Sigmoid colon (tissue), 6 donors: ENCODE measurements at regions not wholly inside any gene's neighbourhood (a gene's known extent, or its start where the extent isn't known, plus 50 kb on each side); places are given as distances from the start of the nearest gene placed in this dataset.

Experiments used
- DNase-seq: peaks from one replicate; pipeline ENCODE4 v3.0.0-alpha.2; 2019
- H3K27ac ChIP-seq, 4 donors: fragments of 200-600 bp; sonication (generic); one replicate each; pipeline ENCODE4 v1.5.1; 2016 to 2019; ENCODE audit warnings: mild to moderate bottlenecking in 1 of 4
- H3K27me3 ChIP-seq, 3 donors: fragments of 200-600 bp; sonication (generic); one replicate each; pipeline ENCODE4 v1.5.1; 2019; ENCODE audit warnings: mild to moderate bottlenecking in 1 of 3
- H3K36me3 ChIP-seq, 4 donors: fragments of 200-600 bp; sonication (generic); one replicate each; pipeline ENCODE4 v1.5.1; 2016 to 2019
- H3K4me1 ChIP-seq, 4 donors: fragments of 200-600 bp; sonication (generic); one replicate each; pipeline ENCODE4 v1.5.1; 2017 to 2019
- H3K4me3 ChIP-seq, 4 donors: fragments of 200-600 bp; sonication (generic); one replicate each; pipeline ENCODE4 v1.5.1; 2017 to 2019; ENCODE audit warnings: mild to moderate bottlenecking in 2 of 4, moderate library complexity in 1 of 4
- H3K9me3 ChIP-seq, 4 donors: fragments of 200-600 bp in 3 of 4; sonication (generic) in 3 of 4; one replicate each; pipeline versions ENCODE4 v1.5.1 to v1.6.1; 2013 to 2019
- EP300 ChIP-seq, 4 donors: sonication (generic); formaldehyde crosslinking; IDR thresholded peaks; one replicate each; pipeline ENCODE4 v1.6.1; 2017; ENCODE audit warnings: antibody characterized with exemption in 4 of 4
- POLR2A ChIP-seq, 2 donors: fragments of 450-650 bp; IDR thresholded peaks; one replicate each; pipeline ENCODE4 v1.6.1; 2016; ENCODE audit warnings: antibody characterized with exemption in 2 of 2, mild to moderate bottlenecking in 2 of 2, moderate library complexity in 2 of 2
- POLR2AphosphoS5 ChIP-seq, 4 donors: sonication (generic); formaldehyde crosslinking; IDR thresholded peaks; one replicate each; pipeline ENCODE4 v1.6.1; 2017; ENCODE audit warnings: antibody characterized with exemption in 4 of 4
- WGBS, 2 donors: extraction: QIAGEN DNeasy Blood & Tissue Kit; methylation state at CpG; one replicate each; pipeline ENCODE4 v1.1.7; 2013; 5-methylcytosine and 5-hydroxymethylcytosine counted together
- intact Hi-C: fragments of 100-400 bp; cut with DNase I; formaldehyde crosslinking; loops from one replicate; pipeline ENCODE4 v1.15.1; 2023
- TF ChIP-seq, protein P1 (sequence below), 4 experiments: fragments of 450-650 bp in 3 of 4; fragments of 200-600 bp in 1 of 4; IDR thresholded peaks; one replicate each; pipeline ENCODE4 v1.5.1; 2016 to 2019; ENCODE audit warnings: antibody characterized with exemption in 4 of 4, mild to moderate bottlenecking in 3 of 4, moderate library complexity in 2 of 4
- donor health status: healthy with polysubstance abuse.
- donor health status: healthy.

- Histone ChIP-seq H3K27ac (no peak overlapping the region), H3K36me3 (no peaks in the 10 kb centered on the region), H3K27me3 (no peaks in the 10 kb centered on the region), H3K9me3 (no peaks in the 10 kb centered on the region), H3K4me3 (no peak overlapping the region), H3K4me1 (no peaks in the 10 kb centered on the region)
- DNase-seq, result no peak
- intact Hi-C loops, result no loop called here
- TF ChIP-seq, protein P1, sequence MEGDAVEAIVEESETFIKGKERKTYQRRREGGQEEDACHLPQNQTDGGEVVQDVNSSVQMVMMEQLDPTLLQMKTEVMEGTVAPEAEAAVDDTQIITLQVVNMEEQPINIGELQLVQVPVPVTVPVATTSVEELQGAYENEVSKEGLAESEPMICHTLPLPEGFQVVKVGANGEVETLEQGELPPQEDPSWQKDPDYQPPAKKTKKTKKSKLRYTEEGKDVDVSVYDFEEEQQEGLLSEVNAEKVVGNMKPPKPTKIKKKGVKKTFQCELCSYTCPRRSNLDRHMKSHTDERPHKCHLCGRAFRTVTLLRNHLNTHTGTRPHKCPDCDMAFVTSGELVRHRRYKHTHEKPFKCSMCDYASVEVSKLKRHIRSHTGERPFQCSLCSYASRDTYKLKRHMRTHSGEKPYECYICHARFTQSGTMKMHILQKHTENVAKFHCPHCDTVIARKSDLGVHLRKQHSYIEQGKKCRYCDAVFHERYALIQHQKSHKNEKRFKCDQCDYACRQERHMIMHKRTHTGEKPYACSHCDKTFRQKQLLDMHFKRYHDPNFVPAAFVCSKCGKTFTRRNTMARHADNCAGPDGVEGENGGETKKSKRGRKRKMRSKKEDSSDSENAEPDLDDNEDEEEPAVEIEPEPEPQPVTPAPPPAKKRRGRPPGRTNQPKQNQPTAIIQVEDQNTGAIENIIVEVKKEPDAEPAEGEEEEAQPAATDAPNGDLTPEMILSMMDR (IDR thresholded peaks at IDR 0.05), result no peak
- TF ChIP-seq EP300 (IDR thresholded peaks at IDR 0.05) (no peak), POLR2A (IDR thresholded peaks at IDR 0.05) (no peak), POLR2AphosphoS5 (IDR thresholded peaks at IDR 0.05) (no peak)
- 92 to 96% methylated on average over 3 of the region's 3 CpGs for WGBS, 2 donors
Observed at GRCh38 chr2:150544731-150545130, 57.3 kb upstream of the RND3 start.

- WGBS, 2 donors, result 97% methylated on average over 30 of the region's 30 CpGs
- H3K9me3 ChIP-seq, result no peaks in the 10 kb centered on the region
- no peaks in the 10 kb centered on the region for H3K27me3 ChIP-seq
- TF ChIP-seq EP300 (IDR thresholded peaks at IDR 0.05), result no peak
- TF ChIP-seq POLR2A (IDR thresholded peaks at IDR 0.05), result no peak
- no peak for TF ChIP-seq POLR2AphosphoS5 (IDR thresholded peaks at IDR 0.05)
- TF ChIP-seq, protein P1 (IDR thresholded peaks at IDR 0.05), result no peak
- H3K4me3 ChIP-seq, result no peak overlapping the region
- H3K36me3 ChIP-seq, result no peaks in the 10 kb centered on the region
- no peaks in the 10 kb centered on the region for H3K4me1 ChIP-seq
- intact Hi-C loops, result no loop called here
- DNase-seq, result no peak
- no peak overlapping the region for H3K27ac ChIP-seq
Observed at GRCh38 chr2:150542692-150543091, 55.2 kb upstream of the RND3 start.

- H3K4me1 ChIP-seq, result no peaks in the 10 kb centered on the region
- WGBS, 2 donors, result 91 to 94% methylated on average over 9 to 11 of the region's 19 CpGs
- no peaks in the 10 kb centered on the region for H3K36me3 ChIP-seq
- H3K4me3 ChIP-seq, result no peak overlapping the region
- TF ChIP-seq POLR2A (IDR thresholded peaks at IDR 0.05), result no peak
- TF ChIP-seq POLR2AphosphoS5 (IDR thresholded peaks at IDR 0.05), result no peak
- no peak for TF ChIP-seq EP300 (IDR thresholded peaks at IDR 0.05)
- TF ChIP-seq, protein P1 (IDR thresholded peaks at IDR 0.05), result no peak
- H3K27me3 ChIP-seq, result no peaks in the 10 kb centered on the region
- intact Hi-C loops, result no loop called here
- no peak for DNase-seq
- H3K9me3 ChIP-seq, result no peaks in the 10 kb centered on the region
- H3K27ac ChIP-seq, result no peak overlapping the region
Observed at GRCh38 chr2:150542172-150542571, 54.7 kb upstream of the RND3 start.

DNA sequence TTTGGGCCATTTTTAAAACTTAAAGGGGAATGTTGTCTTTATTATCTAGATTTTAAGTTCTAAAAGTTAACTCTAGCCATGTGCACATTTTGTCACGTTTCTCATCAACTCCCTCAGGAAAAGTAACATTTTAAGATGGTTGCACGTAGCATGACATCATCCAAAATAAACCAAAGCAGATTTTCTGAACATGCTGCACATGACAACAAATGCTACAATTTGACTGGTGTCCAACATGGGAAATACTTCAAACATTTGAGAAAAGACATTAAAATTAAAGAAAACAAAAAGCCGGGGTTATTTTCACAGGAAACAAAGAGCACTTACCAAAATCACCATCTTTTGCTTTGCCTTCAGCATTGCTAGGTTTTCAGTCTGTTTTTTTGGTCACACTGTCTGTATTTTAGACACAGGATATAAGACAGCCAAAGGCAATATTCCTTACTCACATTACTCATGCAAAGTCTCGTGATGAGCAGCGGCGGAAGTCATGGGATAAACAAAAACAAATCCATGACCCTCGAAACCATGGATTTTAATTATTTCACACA, 51.3 kb upstream of the RND3 start:
- H3K4me1 ChIP-seq, result no peaks in the 10 kb centered on the region
- no peaks in the 10 kb centered on the region for H3K36me3 ChIP-seq
- H3K9me3 ChIP-seq, result no peaks in the 10 kb centered on the region
- DNase-seq, result no peak
- intact Hi-C loops, result no loop called here
- TF ChIP-seq POLR2A (IDR thresholded peaks at IDR 0.05) (no peak), POLR2AphosphoS5 (IDR thresholded peaks at IDR 0.05) (no peak)
- WGBS, 2 donors, result 76 to 82% methylated on average over 7 of the region's 7 CpGs
- no peaks in the 10 kb centered on the region for H3K27me3 ChIP-seq
- no peak overlapping the region for H3K4me3 ChIP-seq
- no peak overlapping the region for H3K27ac ChIP-seq
